Uterus (tissue), 3 donors: ENCODE measurements at regions not wholly inside any gene's neighbourhood (a gene's known extent, or its start where the extent isn't known, plus 50 kb on each side); places are given as distances from the start of the nearest gene placed in this dataset.
"Not testable (repeated sequence)": the region's sequence is repeated elsewhere in the genome, so short reads cannot be mapped to it uniquely, and the experiment has no call there.

Experiments
- DNase-seq, 2 donors: peaks; one replicate each; pipeline ENCODE4 v3.0.0-alpha.2; 2019 to 2020
- H3K27ac ChIP-seq, 2 donors: fragments of 200-600 bp; sonication (generic); 1 replicate in 1 of 2; 2 replicates in 1 of 2; pipeline ENCODE4 v1.5.1; 2016 to 2018
- H3K27me3 ChIP-seq, 2 donors: fragments of 200-600 bp; sonication (generic); one replicate each; pipeline ENCODE4 v1.5.1; 2018 to 2019; ENCODE audit warnings: control low read depth in 1 of 2
- H3K36me3 ChIP-seq, 2 donors: fragments of 200-600 bp; sonication (generic); one replicate each; pipeline ENCODE4 v1.5.1; 2019; ENCODE audit warnings: control low read depth in 1 of 2
- H3K4me1 ChIP-seq, 2 donors: fragments of 200-600 bp; sonication (generic); one replicate each; pipeline ENCODE4 v1.5.1; 2018 to 2019; ENCODE audit warnings: control low read depth in 1 of 2
- H3K4me3 ChIP-seq, 2 donors: fragments of 200-600 bp; sonication (generic); 1 replicate in 1 of 2; 2 replicates in 1 of 2; pipeline ENCODE4 v1.5.1; 2018 to 2019; ENCODE audit warnings: mild to moderate bottlenecking in 1 of 2
- H3K9me3 ChIP-seq, 2 donors: fragments of 200-600 bp; sonication (generic); one replicate each; pipeline ENCODE4 v1.5.1; 2019; ENCODE audit warnings: control low read depth in 1 of 2
- CTCF ChIP-seq, 4 experiments: fragments of 200-600 bp in 2 of 4; fragments of 450-650 bp in 2 of 4; sonication (generic) in 2 of 4; IDR thresholded peaks; one replicate each; pipeline ENCODE4 v1.5.1; 2016 to 2019; ENCODE audit warnings: antibody characterized with exemption in 4 of 4, mild to moderate bottlenecking in 2 of 4, moderate library complexity in 1 of 4
- POLR2A ChIP-seq, 2 donors: fragments of 450-650 bp; IDR thresholded peaks; one replicate each; pipeline ENCODE4 v1.6.1; 2016; ENCODE audit warnings: antibody characterized with exemption in 2 of 2, mild to moderate bottlenecking in 1 of 2, moderate library complexity in 1 of 2
- intact Hi-C: fragments of 100-400 bp; cut with DNase I; formaldehyde crosslinking; loops from one replicate; pipeline ENCODE4 v1.15.1; 2023; ENCODE audit warnings: low total_unique reads
- donor health status: DM: yes; HTN: yes; CAD: no.

- no peak for TF ChIP-seq POLR2A (IDR thresholded peaks at IDR 0.05)
- TF ChIP-seq CTCF (IDR thresholded peaks at IDR 0.05) = no peak
- Histone ChIP-seq H3K9me3 (no peaks in the 10 kb centered on the region), H3K4me1 (no peaks in the 10 kb centered on the region), H3K4me3 (no peak overlapping the region), H3K27me3 (no peaks in the 10 kb centered on the region), H3K36me3 (no peaks in the 10 kb centered on the region), H3K27ac (no peak overlapping the region)
- DNase-seq = no peak
- intact Hi-C loops = no loop called here
These were observed 203.0 kb downstream of the GPAT3 start for GRCh38 chr4:83738895-83739294.

- no peak for TF ChIP-seq POLR2A (IDR thresholded peaks at IDR 0.05)
- TF ChIP-seq CTCF (IDR thresholded peaks at IDR 0.05) = no peak
These were observed 198.7 kb downstream of the GPAT3 start for GRCh38 chr4:83734576-83734975.

GRCh38 chr4:83732114-83732635 is 196.3 kb downstream of the GPAT3 start:
- intact Hi-C loops = no loop called here

More at GRCh38 chr4:83734576-83734975, 198.7 kb downstream of the GPAT3 start:
- H3K27me3 ChIP-seq = no peaks in the 10 kb centered on the region
- no peak for DNase-seq
- no peak overlapping the region for H3K4me3 ChIP-seq
- H3K4me1 ChIP-seq = no peaks in the 10 kb centered on the region
- H3K36me3 ChIP-seq = no peaks in the 10 kb centered on the region
- no peaks in the 10 kb centered on the region for H3K9me3 ChIP-seq
- intact Hi-C loops = no loop called here
- H3K27ac ChIP-seq = no peak overlapping the region

GRCh38 chr4:83731609-83732008 is 195.7 kb downstream of the GPAT3 start:
- no peak for TF ChIP-seq CTCF (IDR thresholded peaks at IDR 0.05)
- no peak overlapping the region for H3K27ac ChIP-seq
- H3K4me1 ChIP-seq = no peaks in the 10 kb centered on the region
- H3K27me3 ChIP-seq = no peaks in the 10 kb centered on the region
- no peaks in the 10 kb centered on the region for H3K36me3 ChIP-seq
- no peak overlapping the region for H3K4me3 ChIP-seq
- no peaks in the 10 kb centered on the region for H3K9me3 ChIP-seq
- DNase-seq = no peak
- intact Hi-C loops = no loop called here

More at GRCh38 chr4:83732114-83732635, 196.3 kb downstream of the GPAT3 start:
- no peaks in the 10 kb centered on the region for H3K27me3 ChIP-seq
- DNase-seq = no peak
- H3K4me1 ChIP-seq = no peaks in the 10 kb centered on the region
- no peaks in the 10 kb centered on the region for H3K36me3 ChIP-seq
- no peak overlapping the region for H3K4me3 ChIP-seq
- no peak overlapping the region for H3K27ac ChIP-seq
- TF ChIP-seq POLR2A (IDR thresholded peaks at IDR 0.05) (no peak), CTCF (IDR thresholded peaks at IDR 0.05) (no peak)
- H3K9me3 ChIP-seq = no peaks in the 10 kb centered on the region

GRCh38 chr4:83730958-83731357 is 195.1 kb downstream of the GPAT3 start:
- H3K9me3 ChIP-seq, H3K27ac ChIP-seq, H3K36me3 ChIP-seq, H3K27me3 ChIP-seq, DNase-seq, H3K4me1 ChIP-seq, H3K4me3 ChIP-seq, intact Hi-C loops: not testable (repeated sequence)

- no peak for TF ChIP-seq CTCF (IDR thresholded peaks at IDR 0.05)
- no peak for TF ChIP-seq POLR2A (IDR thresholded peaks at IDR 0.05)
- no peak overlapping the region for H3K27ac ChIP-seq
- no peaks in the 10 kb centered on the region for H3K9me3 ChIP-seq
- H3K4me3 ChIP-seq = no peak overlapping the region
- no peak for DNase-seq
- H3K36me3 ChIP-seq = no peaks in the 10 kb centered on the region
- no peaks in the 10 kb centered on the region for H3K4me1 ChIP-seq
- no peaks in the 10 kb centered on the region for H3K27me3 ChIP-seq
- intact Hi-C loops = no loop called here
These were observed 192.3 kb downstream of the GPAT3 start for GRCh38 chr4:83728191-83728590.
